ENCODE measurements at regions not wholly inside any gene's neighbourhood (a gene's known extent, or its start where the extent isn't known, plus 50 kb on each side); places are given as distances from the start of the nearest gene placed in this dataset.

GRCh38 chr11:131186629-131187101 lies 183.8 kb upstream of the NTM start:
- Histone ChIP-seq H3K4me1 (ENCODE audit: control insufficient read depth, insufficient read depth, low read length) (no peaks in the 10 kb centered on the region), H3K36me3 (ENCODE audit: control insufficient read depth, insufficient read depth, low read length) (no peaks in the 10 kb centered on the region), H3K27me3 (ENCODE audit: control insufficient read depth, insufficient read depth, low read length) (peaks cover 3% of the 10 kb centered on the region), H3K9me3 (ENCODE audit: control insufficient read depth, insufficient read depth, low read depth, low read length) (no peaks in the 10 kb centered on the region), H3K4me3 (ENCODE audit: low read depth in 2 of 2, low read length in 2 of 2) (no peak overlapping the region), H3K27ac (ENCODE audit: low read length) (no peak overlapping the region)
- ChIA-PET CTCF (no interaction called here), POLR2A (interaction anchor here (0.6 kb wide), 1 partner anchor 121 kb away, joined by 3 read pairs; no protein-coding TSS in a partner anchor)
- intact Hi-C loops (cut with micrococcal nuclease; ENCODE audit: unreplicated experiment) (no loop called here), in situ Hi-C loops (cut with HindIII; ENCODE audit: low pct_unique_long_range_greater_than_20kb, low sequenced_read_pairs) (no loop called here)
- TF ChIP-seq CTCF (IDR thresholded peaks at IDR 0.05): no peak
- TF ChIP-seq SIN3A (IDR thresholded peaks at IDR 0.05; ENCODE audit: borderline replicate concordance, insufficient read depth, low read depth, low read length): no peak
- TF ChIP-seq TCF7L2 (IDR thresholded peaks at IDR 0.05; ENCODE audit: low read depth, low read length): no peak
- TF ChIP-seq POLR2AphosphoS5 (IDR thresholded peaks at IDR 0.05; ENCODE audit: low read depth, low read length): no peak
- no peak for TF ChIP-seq REST (IDR thresholded peaks at IDR 0.05; ENCODE audit: insufficient read depth in 1 of 2, low read depth in 2 of 2, low read length in 1 of 2)
- ATAC-seq (no peak), DNase-seq (ENCODE audit: low read depth, low spot score) (no peak)
- BruUV-seq (replicated peaks): no TSS peak

GRCh38 chr11:131190446-131190845 lies 180.0 kb upstream of the NTM start:
- in situ Hi-C loops (cut with HindIII; ENCODE audit: low pct_unique_long_range_greater_than_20kb, low sequenced_read_pairs): no loop called here
- Histone ChIP-seq H3K9me3 (ENCODE audit: control insufficient read depth, insufficient read depth, low read depth, low read length) (no peaks in the 10 kb centered on the region), H3K36me3 (ENCODE audit: control insufficient read depth, insufficient read depth, low read length) (no peaks in the 10 kb centered on the region), H3K4me1 (ENCODE audit: control insufficient read depth, insufficient read depth, low read length) (no peaks in the 10 kb centered on the region), H3K27me3 (ENCODE audit: control insufficient read depth, insufficient read depth, low read length) (peaks cover 21% of the 10 kb centered on the region), H3K27ac (ENCODE audit: low read length) (no peak overlapping the region), H3K4me3 (ENCODE audit: low read depth in 2 of 2, low read length in 2 of 2) (no peak overlapping the region)
- no peak for TF ChIP-seq CTCF (IDR thresholded peaks at IDR 0.05)
- no peak for TF ChIP-seq REST (IDR thresholded peaks at IDR 0.05; ENCODE audit: insufficient read depth in 1 of 2, low read depth in 2 of 2, low read length in 1 of 2)
- TF ChIP-seq TCF7L2 (IDR thresholded peaks at IDR 0.05; ENCODE audit: low read depth, low read length): no peak
- no peak for TF ChIP-seq POLR2AphosphoS5 (IDR thresholded peaks at IDR 0.05; ENCODE audit: low read depth, low read length)
- TF ChIP-seq SIN3A (IDR thresholded peaks at IDR 0.05; ENCODE audit: borderline replicate concordance, insufficient read depth, low read depth, low read length): no peak
- no TSS peak for BruUV-seq (replicated peaks)
- ChIA-PET POLR2A (no interaction called here), CTCF (no interaction called here)
- no peak for DNase-seq (ENCODE audit: low read depth, low spot score)
- intact Hi-C loops (cut with micrococcal nuclease; ENCODE audit: unreplicated experiment): no loop called here
- ATAC-seq: no peak
